CD4-positive, alpha-beta T cell treated with Interferon gamma for 1 hour (primary cell): ENCODE measurements at regions not wholly inside any gene's neighbourhood (a gene's known extent, or its start where the extent isn't known, plus 50 kb on each side); places are given as distances from the start of the nearest gene placed in this dataset.
"Not testable (repeated sequence)": the region's sequence is repeated elsewhere in the genome, so short reads cannot be mapped to it uniquely, and the experiment has no call there.

Source experiments
- DNase-seq: peaks from one replicate; pipeline ENCODE4 v3.0.0-alpha.2; 2020

GRCh38 chr6:169099411-169100202 is 154.0 kb downstream of the THBS2 start:
- DNase-seq: no peak

- not testable (repeated sequence) for DNase-seq
Observed at GRCh38 chr6:169098651-169099050, 155.0 kb downstream of the THBS2 start.

- no peak for DNase-seq
Observed at GRCh38 chr6:169098116-169098515, 155.5 kb downstream of the THBS2 start.

GRCh38 chr6:169097381-169097959 is 156.2 kb downstream of the THBS2 start:
- DNase-seq: no peak

GRCh38 chr6:169096388-169096787 is 157.3 kb downstream of the THBS2 start:
- no peak for DNase-seq

GRCh38 chr6:169095153-169095552 is 158.5 kb downstream of the THBS2 start:
- no peak for DNase-seq

- no peak for DNase-seq
Observed at GRCh38 chr6:169094552-169094950, 159.1 kb downstream of the THBS2 start.

GRCh38 chr6:169093770-169094551 is 159.7 kb downstream of the THBS2 start:
- DNase-seq: no peak

GRCh38 chr6:169093066-169093723 is 160.5 kb downstream of the THBS2 start:
- DNase-seq: no peak

- DNase-seq: no peak
Observed at GRCh38 chr6:169092375-169092774, 161.3 kb downstream of the THBS2 start.

GRCh38 chr6:169090514-169091127 is 163.0 kb downstream of the THBS2 start:
- DNase-seq: not testable (repeated sequence)

GRCh38 chr6:169088762-169089161 is 164.9 kb downstream of the THBS2 start:
- no peak for DNase-seq

GRCh38 chr6:169087443-169088041 is 166.1 kb downstream of the THBS2 start:
- no peak for DNase-seq

GRCh38 chr6:169086616-169087015 is 167.0 kb downstream of the THBS2 start:
- DNase-seq: not testable (repeated sequence)

GRCh38 chr6:169086020-169086419 is 167.6 kb downstream of the THBS2 start:
- DNase-seq: no peak

GRCh38 chr6:169085466-169085865 is 168.2 kb downstream of the THBS2 start:
- no peak for DNase-seq

- not testable (repeated sequence) for DNase-seq
Observed at GRCh38 chr6:169084557-169084956, 169.1 kb downstream of the THBS2 start.

GRCh38 chr6:169084067-169084466 is 169.6 kb downstream of the THBS2 start:
- no peak for DNase-seq

GRCh38 chr6:169083508-169083874 is 170.2 kb downstream of the THBS2 start:
- DNase-seq: no peak

- DNase-seq: no peak
Observed at GRCh38 chr6:169082817-169083507, 170.7 kb downstream of the THBS2 start.

GRCh38 chr6:169082093-169082492 is 171.6 kb downstream of the THBS2 start:
- DNase-seq: no peak

GRCh38 chr6:169081248-169081647 is 172.4 kb downstream of the THBS2 start:
- DNase-seq: no peak
